DOHH2 (cell line): ENCODE measurements at regions not wholly inside any gene's neighbourhood (a gene's known extent, or its start where the extent isn't known, plus 50 kb on each side); places are given as distances from the start of the nearest gene placed in this dataset.

Experiments
- H3F3A ChIP-seq: fragments of 200-600 bp; sonication (generic), shearing (Covaris generic); 2 replicates; pipeline ENCODE4 v1.6.0; 2016; ENCODE audit warnings: antibody characterized with exemption, mild to moderate bottlenecking; ENCODE audit not compliant: control insufficient read depth, insufficient read depth
- H3K27ac ChIP-seq: fragments of 200-600 bp; sonication (generic); 2 replicates; pipeline ENCODE4 v1.5.1; 2014; ENCODE audit warnings: low read depth, mild to moderate bottlenecking, low read length, moderate library complexity
- H3K27me3 ChIP-seq: fragments of 200-600 bp; sonication (generic); 2 replicates; pipeline ENCODE4 v1.6.1; 2014; ENCODE audit warnings: mild to moderate bottlenecking, low read length, mixed read lengths; ENCODE audit not compliant: control insufficient read depth
- H3K36me3 ChIP-seq: fragments of 200-600 bp; sonication (generic); 2 replicates; pipeline ENCODE4 v1.6.1; 2014; ENCODE audit warnings: mild to moderate bottlenecking, low read length, moderate library complexity, mixed read lengths; ENCODE audit not compliant: control insufficient read depth
- H3K4me1 ChIP-seq: fragments of 200-600 bp; sonication (generic); 2 replicates; pipeline ENCODE4 v1.6.1; 2014; ENCODE audit warnings: mild to moderate bottlenecking, low read length, mixed read lengths; ENCODE audit not compliant: control insufficient read depth
- H3K4me2 ChIP-seq: fragments of 200-600 bp; sonication (generic); 2 replicates; pipeline ENCODE4 v1.6.0; 2014; ENCODE audit warnings: mild to moderate bottlenecking, low read length, moderate library complexity
- H3K4me3 ChIP-seq: fragments of 200-600 bp; sonication (generic); 2 replicates; pipeline ENCODE4 v1.5.1; 2014; ENCODE audit warnings: mild to moderate bottlenecking, low read length, mixed read lengths
- H3K79me2 ChIP-seq: fragments of 200-600 bp; sonication (generic); 2 replicates; pipeline ENCODE4 v1.6.1; 2014; ENCODE audit warnings: mild to moderate bottlenecking, low read length, mixed read lengths; ENCODE audit not compliant: control insufficient read depth
- H3K9me2 ChIP-seq: fragments of 200-600 bp; sonication (generic); replicated peaks from 2 replicates; pipeline ENCODE4 v1.6.1; 2014; ENCODE audit warnings: mild to moderate bottlenecking, low read length, mixed read lengths; ENCODE audit not compliant: control insufficient read depth
- H3K9me3 ChIP-seq: fragments of 200-600 bp; sonication (generic); 2 replicates; pipeline ENCODE4 v1.6.1; 2014; ENCODE audit warnings: antibody characterized with exemption, low read length, mixed read lengths; ENCODE audit not compliant: control insufficient read depth, insufficient read depth
- H4K20me1 ChIP-seq: fragments of 200-600 bp; sonication (generic); 2 replicates; pipeline ENCODE4 v1.6.0; 2014; ENCODE audit warnings: low read depth, mild to moderate bottlenecking, antibody characterized with exemption, low read length, moderate library complexity; ENCODE audit not compliant: control insufficient read depth, insufficient read depth
- CTCF ChIP-seq: fragments of 200-600 bp; sonication (generic); IDR thresholded peaks from one replicate; pipeline ENCODE4 v1.5.1; 2014; ENCODE audit warnings: antibody characterized with exemption, mild to moderate bottlenecking, low read depth, low read length; ENCODE audit not compliant: poor library complexity, severe bottlenecking
- EZH2phosphoT487 ChIP-seq: fragments of 200-600 bp; sonication (generic); IDR thresholded peaks from 2 replicates; pipeline ENCODE4 v1.6.1; 2017; ENCODE audit warnings: borderline replicate concordance, mild to moderate bottlenecking, antibody characterized with exemption, low read length, moderate library complexity, mixed read lengths

- no peaks in the 10 kb centered on the region for H3K27me3 ChIP-seq
Measured at GRCh38 chr2:41483982-41484857, 563.6 kb upstream of the PKDCC start.

GRCh38 chr2:41484858-41485234 is 563.0 kb upstream of the PKDCC start:
- no peaks in the 10 kb centered on the region for H3K36me3 ChIP-seq
- no peak overlapping the region for H3K4me2 ChIP-seq
- H3F3A ChIP-seq: no peaks in the 10 kb centered on the region
- H3K4me1 ChIP-seq: no peaks in the 10 kb centered on the region
- H3K9me2 ChIP-seq: no peaks in the 10 kb centered on the region
- H3K9me3 ChIP-seq: no peaks in the 10 kb centered on the region
- H3K79me2 ChIP-seq: no peaks in the 10 kb centered on the region
- no peak overlapping the region for H3K27ac ChIP-seq
- H4K20me1 ChIP-seq: no peaks in the 10 kb centered on the region
- TF ChIP-seq CTCF (no peak), EZH2phosphoT487 (no peak)
- no peak overlapping the region for H3K4me3 ChIP-seq
- no peaks in the 10 kb centered on the region for H3K27me3 ChIP-seq

More at GRCh38 chr2:41483982-41484857, 563.6 kb upstream of the PKDCC start:
- no peaks in the 10 kb centered on the region for H3K79me2 ChIP-seq
- no peaks in the 10 kb centered on the region for H3K4me1 ChIP-seq
- H3K4me3 ChIP-seq: no peak overlapping the region
- no peak overlapping the region for H3K4me2 ChIP-seq
- H3K36me3 ChIP-seq: no peaks in the 10 kb centered on the region
- H3K9me3 ChIP-seq: no peaks in the 10 kb centered on the region
- TF ChIP-seq EZH2phosphoT487 (no peak), CTCF (no peak)
- no peaks in the 10 kb centered on the region for H3K9me2 ChIP-seq
- no peak overlapping the region for H3K27ac ChIP-seq
- H3F3A ChIP-seq: no peaks in the 10 kb centered on the region
- H4K20me1 ChIP-seq: no peaks in the 10 kb centered on the region

GRCh38 chr2:41486948-41487347 is 560.9 kb upstream of the PKDCC start:
- Histone ChIP-seq H3K36me3 (no peaks in the 10 kb centered on the region), H3K27ac (no peak overlapping the region), H3K4me3 (no peak overlapping the region), H3F3A (no peaks in the 10 kb centered on the region), H4K20me1 (no peaks in the 10 kb centered on the region), H3K9me3 (no peaks in the 10 kb centered on the region), H3K4me2 (no peak overlapping the region), H3K9me2 (no peaks in the 10 kb centered on the region), H3K4me1 (no peaks in the 10 kb centered on the region), H3K27me3 (no peaks in the 10 kb centered on the region), H3K79me2 (no peaks in the 10 kb centered on the region)
- no peak for TF ChIP-seq EZH2phosphoT487
- no peak for TF ChIP-seq CTCF
